CD4-positive, CD25-positive, alpha-beta regulatory T cell (primary cell): ENCODE measurements at regions not wholly inside any gene's neighbourhood (a gene's known extent, or its start where the extent isn't known, plus 50 kb on each side); places are given as distances from the start of the nearest gene placed in this dataset.

Experiments
- ATAC-seq, 2 donors: fragments of 150-1000 bp; cut with Tn5 transposase; one replicate each; pipeline ENCODE4 v1.10.0; 2021; ENCODE audit warnings: low read depth in 2 of 2, moderate number of reproducible peaks in 2 of 2, moderate library complexity in 1 of 2
- DNase-seq, 3 donors: peaks; one replicate each; pipeline versions ENCODE4 v3.0.0 to v3.0.0-alpha.2; 2012 to 2022; ENCODE audit warnings: mixed read lengths in 1 of 3
- H3K27ac ChIP-seq: one replicate; pipeline ENCODE4 v1.7.0; 2013; ENCODE audit warnings: mild to moderate bottlenecking, low read length; ENCODE audit not compliant: insufficient read depth, poor library complexity, severe bottlenecking
- H3K27me3 ChIP-seq: one replicate; pipeline ENCODE4 v1.7.0; 2013; ENCODE audit warnings: low read length; ENCODE audit not compliant: control insufficient read depth, insufficient read depth
- H3K36me3 ChIP-seq: one replicate; pipeline ENCODE4 v1.7.0; 2013; ENCODE audit warnings: mild to moderate bottlenecking, low read length, moderate library complexity; ENCODE audit not compliant: control insufficient read depth, insufficient read depth
- H3K4me1 ChIP-seq: 2 replicates; pipeline ENCODE4 v1.7.0; 2013; ENCODE audit warnings: mild to moderate bottlenecking, low read length; ENCODE audit not compliant: insufficient read depth, control insufficient read depth, poor library complexity, severe bottlenecking
- H3K4me3 ChIP-seq: one replicate; pipeline ENCODE4 v1.7.0; 2013; ENCODE audit warnings: low read depth, mild to moderate bottlenecking, low read length, moderate library complexity
- H3K9me3 ChIP-seq, 2 experiments: 1 replicate in 1 of 2; 2 replicates in 1 of 2; pipeline ENCODE4 v1.7.0; 2013; ENCODE audit warnings: low read length in 2 of 2, mild to moderate bottlenecking in 1 of 2, moderate library complexity in 1 of 2; ENCODE audit not compliant: control insufficient read depth in 2 of 2
- H3K27ac Mint-ChIP-seq, 3 donors: one replicate each; pipeline ENCODE4 v1.8.0; 2020 to 2022; ENCODE audit warnings: mild to moderate bottlenecking in 3 of 3, mixed read lengths in 3 of 3, moderate library complexity in 2 of 3
- H3K27me3 Mint-ChIP-seq: one replicate; pipeline ENCODE4 v1.8.0; 2022; ENCODE audit warnings: mild to moderate bottlenecking, mixed read lengths
- H3K36me3 Mint-ChIP-seq: one replicate; pipeline ENCODE4 v1.8.0; 2020; ENCODE audit warnings: mixed read lengths
- H3K4me1 Mint-ChIP-seq, 4 donors: one replicate each; pipeline ENCODE4 v1.8.0; 2020 to 2022; ENCODE audit warnings: mixed read lengths in 4 of 4, mild to moderate bottlenecking in 1 of 4
- H3K4me3 Mint-ChIP-seq, 4 donors: one replicate each; pipeline ENCODE4 v1.8.0; 2020 to 2022; ENCODE audit warnings: mild to moderate bottlenecking in 4 of 4, mixed read lengths in 4 of 4, moderate library complexity in 3 of 4
- H3K9me3 Mint-ChIP-seq, 7 donors: one replicate each; pipeline ENCODE4 v1.8.0; 2020 to 2022; ENCODE audit warnings: mixed read lengths in 7 of 7, mild to moderate bottlenecking in 3 of 7, moderate library complexity in 2 of 7

DNA sequence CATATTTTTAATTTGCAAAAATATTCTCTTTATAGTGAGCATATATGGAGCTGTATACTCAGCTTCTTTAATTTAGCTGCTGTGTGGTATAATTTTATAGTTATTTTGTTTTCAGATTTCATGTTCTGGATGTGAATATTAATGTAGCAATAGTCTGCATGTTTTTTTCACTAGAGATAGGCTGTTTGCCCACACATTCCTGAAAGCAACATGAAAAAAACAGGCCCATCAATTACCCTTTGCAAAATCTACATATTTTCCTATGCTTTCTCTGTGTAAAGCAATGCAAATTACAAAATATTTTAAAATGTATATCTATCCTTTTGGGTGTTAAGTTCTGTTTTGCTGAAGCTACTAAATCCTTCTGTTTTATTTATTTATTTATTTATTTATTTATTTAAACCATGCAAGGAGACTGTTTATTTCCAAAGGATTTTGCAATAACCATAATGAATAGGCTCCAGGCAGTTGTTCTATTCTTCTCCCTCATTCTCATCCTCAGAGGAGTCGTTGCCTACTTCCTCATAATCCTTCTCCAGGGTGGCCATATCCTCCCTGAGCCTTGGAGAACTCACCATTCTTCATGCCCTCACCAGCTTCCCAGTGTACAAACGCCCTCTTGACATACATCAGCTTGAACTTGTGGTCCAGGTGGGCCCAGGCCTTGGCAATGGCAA, 277.1 kb downstream of the ANKRD50 start:
- no peak for DNase-seq

DNA sequence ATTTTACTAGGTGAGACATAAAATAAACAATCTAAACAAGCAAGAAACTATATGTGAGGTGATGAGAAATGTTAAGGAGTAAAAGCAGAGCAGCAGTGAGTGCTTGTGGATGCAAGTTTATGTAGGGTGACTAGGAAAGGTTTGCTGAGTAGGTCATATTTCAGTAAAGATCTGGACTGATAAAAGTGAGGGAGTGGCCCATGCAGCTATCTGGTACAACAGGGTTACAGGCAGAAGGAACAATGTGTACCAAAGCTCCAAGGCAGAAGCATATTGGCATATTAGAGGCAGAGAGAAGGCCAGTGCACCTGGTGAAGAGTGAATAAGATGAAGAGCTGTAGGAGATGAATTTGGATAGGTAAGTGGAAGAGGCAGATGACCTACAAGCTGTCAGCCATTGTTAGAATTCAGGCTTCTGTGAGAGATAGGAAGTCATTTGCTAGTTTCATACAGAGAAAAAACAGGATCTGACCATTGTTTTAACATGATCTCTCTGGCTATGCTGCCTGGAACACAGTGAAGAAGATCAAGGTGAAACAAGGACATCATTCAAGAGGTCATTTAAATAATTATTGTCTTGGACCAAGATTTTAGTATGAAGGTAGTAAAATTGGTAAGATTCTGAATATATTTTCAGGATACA, 274.6 kb downstream of the ANKRD50 start:
- Mint-ChIP-seq H3K27ac (no peak overlapping the region), H3K4me1 (no peaks in the 10 kb centered on the region), H3K4me3 (no peak overlapping the region), H3K27me3 (no peaks in the 10 kb centered on the region), H3K36me3 (no peaks in the 10 kb centered on the region), H3K9me3 (peaks cover 0 to 6% (median 1%) of the 10 kb centered on the region in 7 donors)
- Histone ChIP-seq H3K27ac (no peak overlapping the region), H3K36me3 (no peaks in the 10 kb centered on the region), H3K4me3 (no peak overlapping the region), H3K4me1 (no peaks in the 10 kb centered on the region), H3K9me3 (no peaks in the 10 kb centered on the region), H3K27me3 (no peaks in the 10 kb centered on the region)
- no peak for ATAC-seq
- DNase-seq, result no peak

More for the DNA sequence above, 277.1 kb downstream of the ANKRD50 start:
- H3K27me3 ChIP-seq, result no peaks in the 10 kb centered on the region
- H3K4me1 ChIP-seq, result no peaks in the 10 kb centered on the region
- H3K36me3 ChIP-seq, result no peaks in the 10 kb centered on the region
- no peak overlapping the region for H3K4me3 ChIP-seq
- H3K9me3 ChIP-seq, result no peaks in the 10 kb centered on the region
- no peak for ATAC-seq
- Mint-ChIP-seq H3K4me3 (no peak overlapping the region), H3K36me3 (no peaks in the 10 kb centered on the region), H3K9me3 (peaks cover 0 to 6% (median 1%) of the 10 kb centered on the region in 7 donors), H3K27me3 (no peaks in the 10 kb centered on the region), H3K27ac (no peak overlapping the region), H3K4me1 (no peaks in the 10 kb centered on the region)
- no peak overlapping the region for H3K27ac ChIP-seq

DNA sequence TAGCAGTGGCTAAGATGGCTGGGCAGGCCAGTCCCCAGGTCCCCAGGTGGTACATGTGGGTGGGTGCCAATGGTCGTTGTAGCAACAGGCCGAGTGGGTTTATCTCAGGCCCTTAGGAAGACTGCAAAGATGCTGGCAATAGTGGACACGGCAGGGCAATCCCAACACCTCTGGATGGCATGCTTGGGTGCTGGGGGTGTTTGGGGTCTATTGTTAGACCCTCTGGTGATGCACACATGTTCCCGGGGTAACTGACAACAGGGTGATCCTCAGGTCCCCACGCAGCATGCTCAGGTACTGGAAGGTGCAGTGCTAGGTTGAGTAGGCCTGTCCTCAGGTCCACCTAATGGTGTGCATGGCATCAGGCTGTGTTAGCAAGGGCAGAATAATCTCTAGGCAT, 267.5 kb downstream of the ANKRD50 start:
- H3K9me3 Mint-ChIP-seq, result peaks cover 0 to 15% (median 8%) of the 10 kb centered on the region in 7 donors
- H3K36me3 Mint-ChIP-seq, result no peaks in the 10 kb centered on the region
- no peaks in the 10 kb centered on the region for H3K36me3 ChIP-seq
- no peaks in the 10 kb centered on the region for H3K9me3 ChIP-seq
- no peak overlapping the region for H3K27ac ChIP-seq
- no peaks in the 10 kb centered on the region for H3K27me3 Mint-ChIP-seq
- no peaks in the 10 kb centered on the region for H3K27me3 ChIP-seq
- no peaks in the 10 kb centered on the region for H3K4me1 Mint-ChIP-seq
- no peaks in the 10 kb centered on the region for H3K4me1 ChIP-seq
- no peak for DNase-seq
- no peak overlapping the region for H3K27ac Mint-ChIP-seq
- no peak overlapping the region for H3K4me3 ChIP-seq
- H3K4me3 Mint-ChIP-seq, result no peak overlapping the region
- no peak for ATAC-seq

DNA sequence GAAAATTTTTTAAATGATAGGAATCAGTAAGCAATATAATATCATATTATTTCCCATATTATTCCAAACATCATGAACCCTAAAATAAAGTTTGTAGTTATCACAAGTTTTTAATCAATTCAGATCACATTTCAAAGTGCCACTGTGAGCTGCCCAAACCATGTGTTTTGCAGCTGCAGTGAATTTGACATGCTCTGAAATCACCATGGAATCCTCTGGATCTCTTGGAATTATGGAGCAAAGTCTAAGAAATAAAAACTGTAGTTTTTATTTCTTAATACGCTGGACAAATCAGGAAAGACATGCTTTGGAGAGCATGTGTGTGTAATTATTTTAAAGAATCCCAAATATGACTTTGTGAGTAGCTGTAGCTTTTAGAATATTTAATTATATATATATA, 262.7 kb downstream of the ANKRD50 start:
- Mint-ChIP-seq H3K4me1 (no peaks in the 10 kb centered on the region), H3K27me3 (no peaks in the 10 kb centered on the region), H3K4me3 (no peak overlapping the region), H3K36me3 (no peaks in the 10 kb centered on the region), H3K9me3 (peaks cover 2 to 16% (median 6%) of the 10 kb centered on the region in 7 donors), H3K27ac (no peak overlapping the region)
- Histone ChIP-seq H3K4me3 (no peak overlapping the region), H3K4me1 (no peaks in the 10 kb centered on the region), H3K27ac (no peak overlapping the region), H3K27me3 (no peaks in the 10 kb centered on the region), H3K36me3 (no peaks in the 10 kb centered on the region), H3K9me3 (no peaks in the 10 kb centered on the region)
- ATAC-seq (no peak), DNase-seq (no peak)

DNA sequence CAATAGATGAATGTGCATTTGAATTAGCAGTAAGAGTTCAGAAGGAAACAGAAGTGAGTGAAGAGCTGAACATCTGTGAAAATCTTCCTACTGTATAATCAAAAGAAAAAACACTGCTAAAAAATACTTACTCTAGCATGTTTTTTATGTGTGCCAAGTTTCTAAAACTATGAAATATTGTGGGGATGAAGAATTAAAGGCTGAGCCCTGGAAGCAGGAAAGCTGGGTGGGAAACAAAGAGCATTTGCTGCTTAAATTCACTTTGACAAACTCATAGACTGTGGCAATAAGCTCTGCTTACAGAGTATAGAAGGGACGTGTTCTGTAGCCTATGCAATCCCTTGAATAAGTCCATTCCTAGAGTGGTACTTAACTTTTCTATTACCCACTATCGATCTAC, 261.7 kb downstream of the ANKRD50 start:
- Histone ChIP-seq H3K27ac (no peak overlapping the region), H3K4me3 (no peak overlapping the region), H3K36me3 (no peaks in the 10 kb centered on the region), H3K4me1 (no peaks in the 10 kb centered on the region), H3K27me3 (no peaks in the 10 kb centered on the region), H3K9me3 (no peaks in the 10 kb centered on the region)
- DNase-seq (no peak), ATAC-seq (no peak)
- Mint-ChIP-seq H3K9me3 (peaks cover 2 to 16% (median 6%) of the 10 kb centered on the region in 7 donors), H3K4me1 (no peaks in the 10 kb centered on the region), H3K4me3 (no peak overlapping the region), H3K27me3 (no peaks in the 10 kb centered on the region), H3K36me3 (no peaks in the 10 kb centered on the region), H3K27ac (no peak overlapping the region)

DNA sequence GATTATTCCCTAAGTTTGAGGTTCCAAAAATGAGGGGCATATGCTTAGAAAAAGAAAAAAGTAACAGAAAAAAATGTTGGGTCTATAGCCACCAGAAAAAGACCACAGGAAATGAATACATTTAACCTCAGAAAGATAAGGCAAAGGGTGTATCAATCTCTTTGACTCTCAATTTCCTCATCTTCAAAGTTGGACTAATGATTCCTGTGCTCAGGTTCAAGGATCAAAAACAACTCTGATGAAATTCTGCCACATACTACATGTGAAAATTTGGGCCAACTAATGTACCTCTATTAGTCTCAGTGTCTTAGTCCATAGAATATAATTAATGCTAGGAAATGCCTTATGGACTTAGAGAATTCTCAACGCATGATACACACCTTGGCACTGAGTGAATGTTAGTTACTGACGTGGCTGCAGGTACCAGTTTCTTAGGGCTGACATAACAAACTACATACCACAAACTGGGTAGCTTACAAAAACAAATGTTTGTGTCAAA, 257.7 kb downstream of the ANKRD50 start:
- Mint-ChIP-seq H3K27ac (no peak overlapping the region), H3K27me3 (no peaks in the 10 kb centered on the region), H3K36me3 (no peaks in the 10 kb centered on the region)

DNA sequence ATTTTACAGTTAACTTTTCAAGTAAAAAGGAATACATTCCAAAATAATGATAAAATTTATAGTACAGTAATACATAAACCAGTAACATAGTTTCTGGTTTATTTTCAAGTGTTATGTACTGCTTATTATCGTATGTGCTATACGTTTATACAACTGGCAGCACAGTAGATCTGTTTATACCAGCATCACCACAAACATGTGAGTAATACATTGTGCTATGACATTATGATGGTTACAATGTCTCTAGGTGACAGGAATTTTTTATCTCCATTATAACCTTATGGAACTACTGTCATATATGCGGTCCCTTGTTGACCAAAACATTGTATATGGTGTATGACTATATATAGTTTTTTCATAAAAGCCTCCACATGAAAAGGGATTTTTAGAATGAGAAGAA, 256.9 kb downstream of the ANKRD50 start:
- no peak overlapping the region for H3K4me3 ChIP-seq
- Mint-ChIP-seq H3K36me3 (no peaks in the 10 kb centered on the region), H3K4me1 (no peaks in the 10 kb centered on the region), H3K4me3 (no peak overlapping the region), H3K27ac (no peak overlapping the region), H3K9me3 (peaks cover 0 to 12% (median 4%) of the 10 kb centered on the region in 7 donors), H3K27me3 (no peaks in the 10 kb centered on the region)
- no peaks in the 10 kb centered on the region for H3K4me1 ChIP-seq
- DNase-seq (no peak), ATAC-seq (no peak)
- no peaks in the 10 kb centered on the region for H3K27me3 ChIP-seq
- no peak overlapping the region for H3K27ac ChIP-seq
- H3K36me3 ChIP-seq, result no peaks in the 10 kb centered on the region
- H3K9me3 ChIP-seq, result no peaks in the 10 kb centered on the region

More for the DNA sequence above, 257.7 kb downstream of the ANKRD50 start:
- no peaks in the 10 kb centered on the region for H3K36me3 ChIP-seq
- H3K9me3 Mint-ChIP-seq, result peaks cover 0 to 8% (median 3%) of the 10 kb centered on the region in 7 donors
- DNase-seq, result no peak
- H3K4me1 Mint-ChIP-seq, result no peaks in the 10 kb centered on the region
- H3K4me1 ChIP-seq, result no peaks in the 10 kb centered on the region
- H3K27ac ChIP-seq, result no peak overlapping the region
- H3K9me3 ChIP-seq, result no peaks in the 10 kb centered on the region
- ATAC-seq, result no peak
- no peak overlapping the region for H3K4me3 Mint-ChIP-seq
- no peaks in the 10 kb centered on the region for H3K27me3 ChIP-seq
- H3K4me3 ChIP-seq, result no peak overlapping the region
